ENCODE measurements at regions not wholly inside any gene's neighbourhood (a gene's known extent, or its start where the extent isn't known, plus 50 kb on each side); places are given as distances from the start of the nearest gene placed in this dataset.

DNA sequence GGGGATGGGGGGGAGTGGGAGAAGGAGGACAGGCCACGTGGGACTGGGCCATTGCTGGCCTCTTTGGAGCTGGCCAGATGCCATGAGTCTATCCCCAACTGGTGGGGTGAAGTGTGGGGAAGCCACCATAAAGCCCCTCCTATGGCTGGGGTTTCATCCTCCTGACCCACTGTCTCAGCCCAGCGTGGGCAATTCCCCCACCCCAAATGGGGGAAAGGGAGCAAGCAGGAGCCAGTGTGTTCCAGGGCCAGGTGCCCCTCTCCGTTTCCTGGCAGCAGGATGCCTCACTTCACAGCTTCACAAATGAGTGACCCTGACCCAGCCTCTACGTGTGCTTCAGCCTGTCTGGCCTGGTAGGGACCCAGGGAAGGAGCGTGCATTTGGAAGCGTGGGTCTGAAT, 474.7 kb upstream of the HS6ST1 start:
- no peak for DNase-seq

- no peak for DNase-seq
Observed at GRCh38 chr2:128794285-128794684, 475.6 kb upstream of the HS6ST1 start.

DNA sequence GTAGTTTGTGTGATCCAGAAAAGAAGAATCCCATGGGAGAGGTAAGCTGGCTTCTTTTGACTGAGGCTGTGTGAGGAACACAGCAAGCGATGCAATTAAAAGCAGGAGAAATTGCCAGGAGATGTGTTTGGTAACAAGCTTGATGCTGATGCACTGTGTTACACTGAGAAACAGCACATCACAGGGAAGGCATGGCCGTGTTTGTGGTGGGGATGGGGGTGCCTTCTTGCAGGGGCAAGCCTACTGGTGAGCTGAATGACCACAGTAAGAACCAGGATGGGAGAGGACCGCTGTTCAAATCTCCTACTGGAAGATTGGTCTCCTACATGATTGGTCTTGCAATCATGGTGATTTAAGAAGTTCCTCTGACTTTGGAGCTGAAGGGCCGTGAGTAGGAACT, 477.7 kb upstream of the HS6ST1 start:
- no peak for DNase-seq

DNA sequence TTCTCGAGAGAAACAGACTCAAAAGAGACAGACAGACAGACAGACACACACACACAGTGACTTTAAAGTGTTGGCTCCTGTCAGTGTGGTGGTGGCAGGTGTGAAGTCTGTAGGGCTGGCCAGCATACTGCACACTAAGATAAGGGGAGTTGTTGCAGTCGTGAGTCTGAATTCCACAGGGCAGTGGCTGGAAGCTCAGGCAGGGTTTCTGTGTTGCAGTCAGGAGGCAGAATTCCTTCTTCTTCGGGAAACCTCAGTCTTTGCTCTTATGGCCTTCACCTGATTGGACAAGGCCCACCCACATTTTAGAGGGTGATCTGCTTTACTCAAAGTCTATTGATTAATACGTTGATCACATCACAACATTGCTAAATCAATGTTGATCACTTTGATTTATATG, 478.4 kb upstream of the HS6ST1 start:
- DNase-seq, result no peak

DNA sequence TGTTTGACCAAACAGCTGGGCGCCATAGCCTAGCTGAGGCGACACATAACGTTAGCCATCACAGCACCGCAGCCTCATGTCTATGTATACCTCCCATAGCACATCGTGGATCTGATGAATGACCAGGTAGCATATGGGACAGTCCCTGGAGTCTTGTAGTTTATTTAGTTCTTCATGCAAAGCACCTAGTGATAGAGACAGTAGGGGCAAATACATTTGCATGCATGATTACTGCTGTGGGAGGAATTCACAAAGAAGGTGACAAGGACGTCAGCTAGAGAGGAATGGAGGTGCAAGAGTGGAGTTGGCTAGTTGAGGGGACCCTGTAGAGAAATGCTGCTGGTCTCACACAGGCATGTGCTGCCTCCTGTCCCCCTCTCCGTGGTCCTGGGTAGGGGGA, 478.9 kb upstream of the HS6ST1 start:
- DNase-seq, result no peak

GRCh38 chr2:128797937-128798336, 479.3 kb upstream of the HS6ST1 start:
- DNase-seq, result no peak

DNA sequence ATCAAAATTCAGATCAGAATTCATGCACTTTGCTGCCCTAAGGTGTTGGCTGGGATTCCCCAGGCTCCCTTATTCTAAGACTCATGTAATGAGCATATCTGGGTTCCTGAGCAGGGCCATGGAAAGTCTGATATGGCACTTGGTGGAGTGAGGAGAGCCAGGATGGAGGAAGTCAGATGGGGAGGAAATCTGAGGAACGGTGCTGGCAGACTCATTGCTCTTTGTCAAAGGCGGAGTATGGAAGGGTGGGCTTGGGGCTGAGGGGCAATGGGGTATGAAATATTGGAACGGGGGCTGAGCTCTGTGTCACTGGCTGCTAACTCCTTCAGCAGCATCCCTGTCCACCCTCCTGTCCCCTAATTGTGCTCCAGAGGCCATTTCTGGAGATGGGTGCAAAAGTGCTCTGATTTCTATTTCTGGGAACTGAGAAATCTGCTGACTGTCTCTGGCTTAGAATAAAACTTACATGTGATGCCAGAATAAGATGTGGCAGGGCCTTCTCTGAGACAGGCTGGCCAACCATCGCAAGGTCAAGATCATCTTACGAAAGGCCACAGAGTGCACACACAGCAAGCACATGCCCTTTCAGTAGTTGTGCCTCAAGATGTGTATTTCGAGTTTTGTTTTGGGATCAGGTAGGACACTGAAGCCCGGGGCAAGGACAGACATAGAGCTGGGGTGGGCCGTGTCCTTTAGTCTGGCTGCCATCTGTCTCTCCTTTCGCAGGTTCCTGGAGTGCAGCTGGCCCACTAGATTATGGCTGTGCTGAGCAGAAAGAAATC, 480.0 kb upstream of the HS6ST1 start:
- DNase-seq, result no peak

DNA sequence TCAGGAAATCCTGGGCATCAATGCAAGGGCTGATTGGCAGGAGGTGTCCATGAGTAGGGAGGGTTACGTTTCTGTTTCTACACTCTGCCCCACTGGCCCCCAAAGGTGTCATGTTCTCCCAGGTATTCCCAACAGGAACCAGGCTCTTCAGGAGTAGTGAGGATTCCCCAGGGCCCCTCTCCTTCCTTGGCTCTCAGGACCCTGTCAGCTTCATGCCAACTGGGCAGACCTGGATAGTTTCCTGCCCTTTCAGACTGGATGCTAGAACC, 480.6 kb upstream of the HS6ST1 start:
- DNase-seq, result no peak

- no peak for DNase-seq
Observed at GRCh38 chr2:128799730-128800129, 481.1 kb upstream of the HS6ST1 start.

DNA sequence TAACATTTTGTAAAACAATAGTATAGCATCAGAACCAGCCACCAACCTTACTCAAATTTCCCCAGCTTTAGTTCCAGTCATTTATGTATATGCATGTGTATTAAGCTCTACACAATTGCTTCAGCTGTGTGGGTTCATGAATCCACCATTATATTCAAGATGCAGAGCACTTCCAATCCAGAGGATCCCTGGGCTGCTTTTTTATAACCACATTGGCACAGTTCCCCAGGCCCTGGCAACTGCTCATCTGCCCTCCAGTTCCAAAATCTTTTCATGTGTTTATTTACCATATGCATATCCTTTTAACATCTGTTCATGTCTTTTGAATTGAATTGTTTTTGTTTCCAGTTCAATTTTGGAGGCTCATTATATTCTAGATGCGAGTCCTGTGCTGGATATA, 482.9 kb upstream of the HS6ST1 start:
- no peak for DNase-seq

DNA sequence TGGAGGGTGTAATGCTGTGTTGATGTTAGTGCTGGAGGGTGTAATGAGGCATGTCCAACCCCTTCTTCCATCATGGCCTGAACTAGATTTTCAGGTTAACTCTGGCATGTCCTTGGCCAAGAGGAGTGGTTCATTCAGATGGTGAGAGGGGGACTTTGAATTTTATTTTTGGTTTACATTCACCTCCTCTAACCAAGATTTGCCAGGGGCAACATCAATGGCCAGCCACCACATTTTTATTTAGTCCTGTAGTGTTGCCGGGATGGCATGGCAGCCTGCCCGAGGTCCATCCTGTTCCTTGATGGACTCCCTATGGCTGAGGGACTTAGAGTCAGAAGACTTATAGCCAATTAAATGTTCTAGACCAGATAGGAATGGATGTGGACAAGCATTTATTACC, 484.6 kb upstream of the HS6ST1 start:
- no peak for DNase-seq

- no peak for DNase-seq
Observed at GRCh38 chr2:128805237-128805636, 486.6 kb upstream of the HS6ST1 start.

DNA sequence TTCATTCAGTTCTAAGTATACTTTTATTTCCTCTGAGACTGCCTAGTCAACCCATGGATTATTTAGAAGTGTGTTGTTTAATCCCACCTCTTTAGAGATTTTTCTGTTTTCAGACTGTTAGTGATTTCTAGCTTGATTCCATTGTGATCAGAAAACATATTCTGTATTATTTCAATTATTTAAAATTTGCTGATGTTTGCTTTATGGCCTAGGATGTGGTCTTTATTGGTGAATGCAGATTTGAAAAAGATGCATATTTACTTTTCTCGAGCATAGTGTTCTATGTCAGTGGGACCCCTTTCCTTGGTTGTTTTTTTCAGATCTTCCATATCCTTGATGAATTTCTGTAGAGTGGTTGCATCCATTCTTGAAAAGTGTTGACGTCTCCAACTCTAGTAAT, 487.2 kb upstream of the HS6ST1 start:
- DNase-seq, result no peak

GRCh38 chr2:128807317-128807716, 488.6 kb upstream of the HS6ST1 start:
- no peak for DNase-seq

GRCh38 chr2:128808462-128809258, 490.0 kb upstream of the HS6ST1 start:
- no peak for DNase-seq

DNA sequence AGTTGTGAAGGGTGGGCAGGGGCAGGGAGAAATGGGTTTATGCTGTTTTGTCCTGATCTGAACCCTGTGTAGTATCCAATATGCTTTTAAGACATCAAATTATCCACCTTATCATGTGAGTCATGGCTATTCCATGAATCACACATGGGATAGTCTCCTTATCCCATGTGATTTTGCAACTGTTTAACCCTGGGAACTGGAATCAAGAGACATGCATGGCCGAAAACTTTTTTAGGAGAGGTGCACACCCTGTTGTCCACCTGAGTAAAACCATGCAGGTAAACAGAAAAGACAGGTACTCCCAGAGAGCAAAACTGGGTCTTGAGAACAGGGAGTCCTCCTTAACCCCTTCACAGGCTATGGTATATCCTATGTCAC, 490.6 kb upstream of the HS6ST1 start:
- DNase-seq, result no peak

GRCh38 chr2:128809880-128810279, 491.2 kb upstream of the HS6ST1 start:
- DNase-seq, result no peak

GRCh38 chr2:128812183-128812940, 493.7 kb upstream of the HS6ST1 start:
- no peak for DNase-seq

GRCh38 chr2:128813352-128814034, 494.8 kb upstream of the HS6ST1 start:
- DNase-seq, result no peak

GRCh38 chr2:128815248-128815647, 496.6 kb upstream of the HS6ST1 start:
- DNase-seq, result no peak

- no peak for DNase-seq
Observed at GRCh38 chr2:128817171-128817570, 498.5 kb upstream of the HS6ST1 start.

DNA sequence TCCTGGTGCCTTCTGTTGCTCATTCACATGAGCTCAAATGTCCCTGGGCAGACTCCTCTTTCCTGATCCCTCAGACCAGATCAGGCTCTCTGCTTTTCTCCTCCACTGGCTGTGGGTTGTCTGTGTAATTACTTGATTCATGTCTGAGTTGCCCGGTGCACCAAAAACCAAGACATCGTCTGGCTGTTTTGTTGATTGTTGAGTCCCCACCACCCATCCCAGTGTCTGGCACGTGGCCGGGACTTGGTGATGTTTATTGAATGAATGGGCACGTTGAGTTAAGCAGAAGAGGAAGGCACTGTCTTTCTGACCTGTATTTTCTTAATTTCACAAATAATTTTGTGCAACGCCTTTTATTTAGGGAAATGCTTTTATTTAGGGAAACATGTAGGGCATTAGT, 499.1 kb upstream of the HS6ST1 start:
- no peak for DNase-seq

GRCh38 chr2:128818248-128818647, 499.6 kb upstream of the HS6ST1 start:
- no peak for DNase-seq

Measured in left kidney (tissue), 1 donor.